Upper lobe of left lung (tissue), 4 donors: ENCODE measurements at regions not wholly inside any gene's neighbourhood (a gene's known extent, or its start where the extent isn't known, plus 50 kb on each side); places are given as distances from the start of the nearest gene placed in this dataset.

ENCODE experiments used
- POLR2A ChIP-seq, 4 donors: fragments of 450-650 bp; IDR thresholded peaks; one replicate each; pipeline ENCODE4 v1.5.1; 2016 to 2017; ENCODE audit warnings: antibody characterized with exemption in 4 of 4, mild to moderate bottlenecking in 2 of 4
- POLR2AphosphoS5 ChIP-seq, 2 donors: sonication (generic); formaldehyde crosslinking; IDR thresholded peaks; one replicate each; pipeline ENCODE4 v1.5.1; 2017; ENCODE audit warnings: antibody characterized with exemption in 2 of 2

GRCh38 chr3:95588473-95588872, 1225.9 kb upstream of the EPHA6 start:
- TF ChIP-seq POLR2AphosphoS5 (IDR thresholded peaks at IDR 0.05) (no peak), POLR2A (IDR thresholded peaks at IDR 0.05) (no peak)
